ENCODE measurements at regions not wholly inside any gene's neighbourhood (a gene's known extent, or its start where the extent isn't known, plus 50 kb on each side); places are given as distances from the start of the nearest gene placed in this dataset.

GRCh38 chr20:52585333-52585732, 386.8 kb upstream of the TSHZ2 start:
- no peaks in the 10 kb centered on the region for H3K4me1 ChIP-seq
- no peak overlapping the region for H3K27ac ChIP-seq
- H3K36me3 ChIP-seq = no peaks in the 10 kb centered on the region
- no peak for DNase-seq (ENCODE audit: low spot score)
- no peaks in the 10 kb centered on the region for H3K9me3 ChIP-seq
- no peak for TF ChIP-seq CTCF (IDR thresholded peaks at IDR 0.05)
- no peak overlapping the region for H3K4me3 ChIP-seq
- H3K27me3 ChIP-seq = no peaks in the 10 kb centered on the region

GRCh38 chr20:52578559-52578958, 387.0 kb upstream of the ZFP64 start:
- no peaks in the 10 kb centered on the region for H3K4me1 ChIP-seq
- no peak for TF ChIP-seq CTCF (IDR thresholded peaks at IDR 0.05)
- no peaks in the 10 kb centered on the region for H3K9me3 ChIP-seq
- H3K4me3 ChIP-seq = no peak overlapping the region
- H3K27ac ChIP-seq = no peak overlapping the region
- H3K36me3 ChIP-seq = no peaks in the 10 kb centered on the region
- no peaks in the 10 kb centered on the region for H3K27me3 ChIP-seq
- no peak for DNase-seq (ENCODE audit: low spot score)

- Histone ChIP-seq H3K4me3 (no peak overlapping the region), H3K4me1 (no peaks in the 10 kb centered on the region), H3K27me3 (no peaks in the 10 kb centered on the region), H3K36me3 (no peaks in the 10 kb centered on the region), H3K9me3 (no peaks in the 10 kb centered on the region), H3K27ac (no peak overlapping the region)
- no peak for TF ChIP-seq CTCF (IDR thresholded peaks at IDR 0.05)
- no peak for DNase-seq (ENCODE audit: low spot score)
Measured at GRCh38 chr20:52577696-52578095, 386.1 kb upstream of the ZFP64 start.

- Histone ChIP-seq H3K36me3 (no peaks in the 10 kb centered on the region), H3K27ac (no peak overlapping the region), H3K4me1 (no peaks in the 10 kb centered on the region), H3K4me3 (no peak overlapping the region), H3K27me3 (no peaks in the 10 kb centered on the region), H3K9me3 (no peaks in the 10 kb centered on the region)
- no peak for DNase-seq (ENCODE audit: low spot score)
- no peak for TF ChIP-seq CTCF (IDR thresholded peaks at IDR 0.05)
Measured at GRCh38 chr20:52572687-52573086, 381.1 kb upstream of the ZFP64 start.

GRCh38 chr20:52569201-52569600, 377.6 kb upstream of the ZFP64 start:
- H3K36me3 ChIP-seq = no peaks in the 10 kb centered on the region
- H3K4me1 ChIP-seq = no peaks in the 10 kb centered on the region
- no peaks in the 10 kb centered on the region for H3K9me3 ChIP-seq
- H3K27ac ChIP-seq = no peak overlapping the region
- H3K27me3 ChIP-seq = no peaks in the 10 kb centered on the region
- TF ChIP-seq CTCF (IDR thresholded peaks at IDR 0.05) = no peak
- H3K4me3 ChIP-seq = no peak overlapping the region
- DNase-seq (ENCODE audit: low spot score) = no peak

- Histone ChIP-seq H3K27ac (no peak overlapping the region), H3K27me3 (no peaks in the 10 kb centered on the region), H3K4me3 (no peak overlapping the region), H3K9me3 (no peaks in the 10 kb centered on the region), H3K36me3 (no peaks in the 10 kb centered on the region), H3K4me1 (no peaks in the 10 kb centered on the region)
- no peak for DNase-seq (ENCODE audit: low spot score)
- TF ChIP-seq CTCF (IDR thresholded peaks at IDR 0.05) = no peak
Measured at GRCh38 chr20:52565614-52566013, 374.0 kb upstream of the ZFP64 start.
